Endodermal cell (in vitro differentiated cells): ENCODE measurements at regions not wholly inside any gene's neighbourhood (a gene's known extent, or its start where the extent isn't known, plus 50 kb on each side); places are given as distances from the start of the nearest gene placed in this dataset.

ENCODE experiments used
- DNase-seq: peaks from one replicate; pipeline ENCODE4 v3.0.0-alpha.2; 2017
- H3K27ac ChIP-seq: 2 replicates; pipeline ENCODE4 v1.5.1; 2013; ENCODE audit warnings: mild to moderate bottlenecking, low read depth, low read length, moderate library complexity
- H3K27me3 ChIP-seq: 2 replicates; pipeline ENCODE4 v1.6.1; 2013; ENCODE audit warnings: mild to moderate bottlenecking, low read length, moderate library complexity; ENCODE audit not compliant: insufficient read depth, control insufficient read depth, poor library complexity, severe bottlenecking
- H3K36me3 ChIP-seq: 2 replicates; pipeline ENCODE4 v1.7.0; 2013; ENCODE audit warnings: mild to moderate bottlenecking, low read length, moderate library complexity; ENCODE audit not compliant: control insufficient read depth, insufficient read depth
- H3K4me1 ChIP-seq: one replicate; pipeline ENCODE4 v1.7.0; 2013; ENCODE audit warnings: low read length; ENCODE audit not compliant: control insufficient read depth, insufficient read depth
- H3K4me3 ChIP-seq: 2 replicates; pipeline ENCODE4 v1.5.1; 2013; ENCODE audit warnings: mild to moderate bottlenecking, low read length, moderate library complexity
- H3K9ac ChIP-seq: 2 replicates; pipeline ENCODE4 v1.6.1; 2013; ENCODE audit warnings: mild to moderate bottlenecking, low read length, moderate library complexity; ENCODE audit not compliant: poor library complexity, severe bottlenecking; ENCODE audit errors: extremely low read depth
- H3K9me3 ChIP-seq: 2 replicates; pipeline ENCODE4 v1.6.1; 2013; ENCODE audit warnings: mild to moderate bottlenecking, low read length, moderate library complexity; ENCODE audit not compliant: control insufficient read depth
- H3K27ac Mint-ChIP-seq: 2 replicates; pipeline ENCODE4 v1.8.0; 2020; ENCODE audit warnings: mixed read lengths
- H3K27me3 Mint-ChIP-seq: 2 replicates; pipeline ENCODE4 v1.8.0; 2021; ENCODE audit warnings: mild to moderate bottlenecking, mixed read lengths; ENCODE audit not compliant: insufficient read depth
- H3K36me3 Mint-ChIP-seq: 2 replicates; pipeline ENCODE4 v1.8.0; 2020; ENCODE audit warnings: low read depth, mixed read lengths
- H3K4me1 Mint-ChIP-seq: 2 replicates; pipeline ENCODE4 v1.8.0; 2020; ENCODE audit warnings: mixed read lengths
- H3K4me3 Mint-ChIP-seq: 2 replicates; pipeline ENCODE4 v1.8.0; 2020; ENCODE audit warnings: mild to moderate bottlenecking, moderate library complexity, mixed read lengths
- H3K9me3 Mint-ChIP-seq: 2 replicates; pipeline ENCODE4 v1.8.0; 2020; ENCODE audit warnings: mild to moderate bottlenecking, mixed read lengths
- CTCF ChIP-seq: fragments of 200-600 bp; sonication (generic); conservative IDR thresholded peaks from 2 replicates; pipeline ENCODE4 v1.5.0; 2021; ENCODE audit warnings: antibody characterized with exemption, mild to moderate bottlenecking
- WGBS, 2 experiments: methylation state at CpG; one replicate each; pipeline versions ENCODE4 v1.1.5 to v1.1.7; 2013; ENCODE audit warnings: missing lambda C conversion rate in 2 of 2, mixed read lengths in 1 of 2; ENCODE audit not compliant: insufficient coverage in 1 of 2, insufficient read length in 1 of 2; 5-methylcytosine and 5-hydroxymethylcytosine counted together

DNA sequence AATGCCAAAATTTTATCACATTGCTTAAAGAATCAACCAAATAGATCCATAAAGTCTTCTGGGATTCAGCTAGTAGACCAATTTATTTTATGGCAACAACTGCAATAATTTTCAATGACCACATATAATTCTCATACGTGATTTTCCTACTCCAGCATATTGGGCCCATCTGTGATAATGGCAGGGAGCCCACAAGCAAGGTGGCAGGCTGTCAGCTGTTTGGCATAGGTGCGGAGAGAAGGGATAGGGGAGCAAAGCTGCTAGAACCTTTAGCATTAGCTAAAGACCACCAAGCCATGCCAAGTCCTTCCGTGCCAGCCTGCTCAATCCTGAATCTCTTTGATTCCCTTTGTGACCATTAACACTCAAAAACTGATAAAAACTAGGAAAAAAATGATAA, 721.2 kb downstream of the XPNPEP1 start:
- peaks cover 69% of the 10 kb centered on the region for H3K9me3 ChIP-seq
- no peak overlapping the region for H3K27ac ChIP-seq
- no peak for TF ChIP-seq CTCF
- H3K9ac ChIP-seq: no peak overlapping the region
- Mint-ChIP-seq H3K9me3 (peaks cover 8% of the 10 kb centered on the region), H3K27me3 (no peaks in the 10 kb centered on the region), H3K4me1 (peaks cover 2% of the 10 kb centered on the region), H3K4me3 (no peak overlapping the region), H3K27ac (no peak overlapping the region), H3K36me3 (peaks cover 4% of the 10 kb centered on the region)
- DNase-seq: no peak
- no peaks in the 10 kb centered on the region for H3K4me1 ChIP-seq
- no peak overlapping the region for H3K4me3 ChIP-seq
- WGBS, 2 experiments: 54 to 100% methylated on average over 1 to 3 of the region's 3 CpGs
- H3K27me3 ChIP-seq: no peaks in the 10 kb centered on the region
- H3K36me3 ChIP-seq: no peaks in the 10 kb centered on the region

DNA sequence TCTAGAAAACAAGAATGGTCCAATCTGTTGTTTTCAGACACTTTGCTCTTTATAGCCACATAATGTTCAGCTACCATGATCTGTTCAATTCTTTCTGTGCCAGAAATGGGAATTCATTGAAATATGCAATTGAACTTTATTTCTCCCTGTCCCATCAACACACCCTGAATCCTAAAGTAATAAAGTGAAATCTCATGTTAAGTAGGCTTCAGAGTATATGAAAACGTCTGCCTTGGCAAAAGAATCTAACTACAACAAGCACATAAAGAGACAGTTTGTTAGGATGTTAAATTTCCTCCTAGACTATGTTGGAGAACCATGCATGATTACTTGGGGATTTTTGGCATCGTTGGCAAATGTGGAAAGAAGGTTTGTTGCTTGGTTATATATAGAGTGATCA, 722.7 kb downstream of the XPNPEP1 start:
- WGBS, 2 experiments: 35% methylated on average over 2 of the region's 2 CpGs; no CpG with 5 or more reads in 1 of the 2 experiments
- H3K4me1 ChIP-seq: no peaks in the 10 kb centered on the region
- no peak for DNase-seq
- no peak for TF ChIP-seq CTCF
- Mint-ChIP-seq H3K4me3 (no peak overlapping the region), H3K27me3 (no peaks in the 10 kb centered on the region), H3K4me1 (no peaks in the 10 kb centered on the region), H3K9me3 (peaks cover 21% of the 10 kb centered on the region), H3K36me3 (peaks cover 4% of the 10 kb centered on the region), H3K27ac (no peak overlapping the region)
- no peaks in the 10 kb centered on the region for H3K27me3 ChIP-seq
- H3K27ac ChIP-seq: no peak overlapping the region
- H3K9ac ChIP-seq: no peak overlapping the region
- H3K4me3 ChIP-seq: no peak overlapping the region
- no peaks in the 10 kb centered on the region for H3K36me3 ChIP-seq
- peaks cover 61% of the 10 kb centered on the region for H3K9me3 ChIP-seq

- H3K27ac ChIP-seq: no peak overlapping the region
- WGBS, 2 experiments: 51 to 86% methylated on average over 1 to 2 of the region's 2 CpGs
- DNase-seq: no peak
- H3K36me3 ChIP-seq: no peaks in the 10 kb centered on the region
- no peak overlapping the region for H3K9ac ChIP-seq
- Mint-ChIP-seq H3K4me1 (no peaks in the 10 kb centered on the region), H3K9me3 (peaks cover 38% of the 10 kb centered on the region), H3K27me3 (no peaks in the 10 kb centered on the region), H3K4me3 (no peak overlapping the region), H3K27ac (no peak overlapping the region), H3K36me3 (peaks cover 2% of the 10 kb centered on the region)
- peaks cover 68% of the 10 kb centered on the region for H3K9me3 ChIP-seq
- no peaks in the 10 kb centered on the region for H3K4me1 ChIP-seq
- no peaks in the 10 kb centered on the region for H3K27me3 ChIP-seq
- H3K4me3 ChIP-seq: no peak overlapping the region
- no peak for TF ChIP-seq CTCF
These were observed 731.5 kb downstream of the XPNPEP1 start for GRCh38 chr10:109191823-109192222.
